Epithelial cell of esophagus (primary cell): ENCODE measurements at regions not wholly inside any gene's neighbourhood (a gene's known extent, or its start where the extent isn't known, plus 50 kb on each side); places are given as distances from the start of the nearest gene placed in this dataset.

Experiments
- DNase-seq: peaks from one replicate; pipeline ENCODE4 v3.0.0; 2010; ENCODE audit warnings: low read depth
- H3K4me3 ChIP-seq: 2 replicates; pipeline ENCODE4 v1.5.1; 2011; ENCODE audit warnings: mild to moderate bottlenecking, low read length, control low read depth
- TF ChIP-seq, protein P1 (sequence below): IDR thresholded peaks from 2 replicates; pipeline ENCODE4 v1.5.1; 2011; ENCODE audit warnings: low read depth, mild to moderate bottlenecking, low read length, control low read depth, inconsistent platforms; ENCODE audit not compliant: insufficient read depth; ENCODE audit errors: missing control alignments

DNA sequence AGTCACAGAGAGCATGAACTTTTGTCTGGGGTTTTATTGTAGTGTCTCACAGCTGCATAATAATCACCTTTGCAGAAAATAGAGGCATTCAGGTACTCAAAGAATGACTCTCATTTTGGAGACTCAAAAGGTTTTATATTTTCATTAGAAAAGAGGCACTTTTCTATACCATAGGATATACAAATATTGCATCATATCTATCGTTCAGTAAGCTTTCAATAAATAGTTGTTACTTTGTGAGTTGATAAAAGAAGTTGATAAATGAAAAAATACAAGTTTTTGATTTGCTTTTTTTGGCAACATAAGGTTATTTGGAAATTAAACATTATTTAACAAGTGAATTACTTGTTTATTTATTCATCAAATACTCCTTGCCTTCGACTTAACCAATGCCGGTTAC lies 279.9 kb downstream of the ARL4A start:
- TF ChIP-seq, protein P1, sequence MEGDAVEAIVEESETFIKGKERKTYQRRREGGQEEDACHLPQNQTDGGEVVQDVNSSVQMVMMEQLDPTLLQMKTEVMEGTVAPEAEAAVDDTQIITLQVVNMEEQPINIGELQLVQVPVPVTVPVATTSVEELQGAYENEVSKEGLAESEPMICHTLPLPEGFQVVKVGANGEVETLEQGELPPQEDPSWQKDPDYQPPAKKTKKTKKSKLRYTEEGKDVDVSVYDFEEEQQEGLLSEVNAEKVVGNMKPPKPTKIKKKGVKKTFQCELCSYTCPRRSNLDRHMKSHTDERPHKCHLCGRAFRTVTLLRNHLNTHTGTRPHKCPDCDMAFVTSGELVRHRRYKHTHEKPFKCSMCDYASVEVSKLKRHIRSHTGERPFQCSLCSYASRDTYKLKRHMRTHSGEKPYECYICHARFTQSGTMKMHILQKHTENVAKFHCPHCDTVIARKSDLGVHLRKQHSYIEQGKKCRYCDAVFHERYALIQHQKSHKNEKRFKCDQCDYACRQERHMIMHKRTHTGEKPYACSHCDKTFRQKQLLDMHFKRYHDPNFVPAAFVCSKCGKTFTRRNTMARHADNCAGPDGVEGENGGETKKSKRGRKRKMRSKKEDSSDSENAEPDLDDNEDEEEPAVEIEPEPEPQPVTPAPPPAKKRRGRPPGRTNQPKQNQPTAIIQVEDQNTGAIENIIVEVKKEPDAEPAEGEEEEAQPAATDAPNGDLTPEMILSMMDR = no peak
- DNase-seq = no peak
- H3K4me3 ChIP-seq = no peak overlapping the region

DNA sequence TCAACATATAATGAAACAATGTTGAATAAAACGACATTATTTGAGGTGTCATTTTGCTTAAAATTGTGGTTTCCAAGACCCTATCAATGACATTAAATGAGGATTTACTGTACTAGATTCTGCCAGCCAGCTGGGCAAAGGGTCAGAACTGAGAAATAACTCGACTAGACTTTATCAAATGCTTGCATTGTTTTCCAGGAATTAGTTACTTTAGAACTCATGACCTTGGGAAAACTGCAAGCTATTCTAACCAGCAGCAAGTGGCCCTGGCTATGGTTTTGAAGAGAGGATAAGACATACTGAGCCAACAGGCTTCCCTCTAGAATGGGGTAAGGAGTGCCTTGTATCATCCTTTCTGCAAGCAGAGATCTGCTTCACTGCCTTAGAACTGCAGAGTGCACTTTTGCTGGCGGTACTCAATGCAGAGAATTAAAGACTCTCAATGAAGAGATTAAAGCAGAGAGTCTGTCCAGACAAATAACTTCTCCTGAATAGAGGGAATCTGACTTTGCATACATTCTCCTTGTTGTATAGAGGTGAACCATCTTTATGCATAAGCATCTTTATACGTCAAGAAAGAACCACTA lies 281.5 kb downstream of the ARL4A start:
- no peak for DNase-seq
- no peak overlapping the region for H3K4me3 ChIP-seq
- TF ChIP-seq, protein P1 = no peak

DNA sequence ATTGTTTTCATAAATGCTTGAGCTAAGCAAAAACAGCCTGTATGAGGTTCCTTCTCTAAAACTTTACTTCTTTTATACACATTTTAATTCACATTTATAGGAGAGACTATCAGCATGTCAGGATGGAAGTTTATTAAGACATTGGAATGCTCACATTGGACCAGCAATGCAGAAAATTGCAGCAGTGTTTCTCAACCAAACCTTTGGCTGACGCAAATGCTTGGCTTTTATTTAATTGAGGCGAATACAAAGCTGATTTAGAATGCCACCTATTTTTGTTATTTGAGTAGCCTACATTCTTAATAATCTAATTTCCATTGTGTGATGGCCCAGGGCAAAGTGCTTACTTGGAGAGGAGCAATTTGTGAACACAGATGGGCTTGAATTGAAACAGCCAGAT lies 283.2 kb downstream of the ARL4A start:
- no peak overlapping the region for H3K4me3 ChIP-seq
- TF ChIP-seq, protein P1 = no peak
- DNase-seq = no peak

DNA sequence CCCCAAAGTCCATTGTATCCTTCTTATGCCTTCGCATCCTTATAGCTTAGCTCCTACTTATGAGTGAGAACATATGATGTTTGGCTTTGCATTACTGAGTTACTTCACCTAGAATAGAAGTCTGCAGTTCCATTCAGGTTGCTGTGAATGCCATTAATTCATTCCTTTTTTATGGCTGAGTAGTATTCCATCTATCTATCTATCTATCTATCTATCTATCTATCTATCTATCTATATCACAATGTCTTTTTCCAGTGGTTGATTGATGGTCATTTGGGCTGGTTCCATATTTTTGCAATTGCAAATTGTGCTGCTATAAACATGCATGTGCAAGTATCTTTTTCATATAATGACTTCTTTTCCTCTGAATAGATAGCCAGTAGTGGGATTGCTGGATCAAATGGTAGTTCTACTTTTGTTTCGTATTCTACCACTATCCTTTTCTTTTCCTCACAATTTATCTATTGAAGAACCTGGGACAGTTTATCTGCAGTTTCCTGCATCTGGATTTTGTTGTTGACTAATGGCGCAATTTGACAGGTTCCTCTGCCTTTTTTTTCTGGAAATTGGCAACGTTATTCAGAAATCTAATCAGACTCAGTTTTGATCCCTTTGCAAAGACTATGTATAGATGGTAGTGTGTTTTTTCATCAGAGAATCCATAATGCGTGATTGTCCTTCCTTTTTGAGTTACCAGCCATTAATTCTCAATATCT lies 287.2 kb downstream of the ARL4A start:
- TF ChIP-seq, protein P1 = no peak
- no peak overlapping the region for H3K4me3 ChIP-seq
- no peak for DNase-seq

DNA sequence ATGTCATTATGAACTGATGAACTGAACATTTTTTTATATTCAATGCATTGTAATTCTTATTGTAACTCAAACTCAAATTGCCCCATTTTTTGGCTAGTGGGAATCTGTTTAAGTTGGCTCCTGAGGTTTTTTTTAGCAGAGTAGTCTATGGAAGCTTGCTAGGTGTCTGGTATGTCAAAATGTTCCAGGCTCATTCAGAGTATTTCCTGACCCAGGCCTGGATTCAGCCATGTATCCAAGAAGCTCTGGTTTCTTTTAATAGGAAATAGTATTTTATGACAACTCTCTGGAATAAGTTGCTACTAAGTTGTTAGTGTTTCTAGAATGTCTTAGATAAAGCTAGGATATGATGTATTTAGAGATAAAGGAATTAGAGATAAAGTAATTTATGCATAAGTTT lies 288.0 kb downstream of the ARL4A start:
- DNase-seq = no peak
- TF ChIP-seq, protein P1 = no peak
- no peak overlapping the region for H3K4me3 ChIP-seq

DNA sequence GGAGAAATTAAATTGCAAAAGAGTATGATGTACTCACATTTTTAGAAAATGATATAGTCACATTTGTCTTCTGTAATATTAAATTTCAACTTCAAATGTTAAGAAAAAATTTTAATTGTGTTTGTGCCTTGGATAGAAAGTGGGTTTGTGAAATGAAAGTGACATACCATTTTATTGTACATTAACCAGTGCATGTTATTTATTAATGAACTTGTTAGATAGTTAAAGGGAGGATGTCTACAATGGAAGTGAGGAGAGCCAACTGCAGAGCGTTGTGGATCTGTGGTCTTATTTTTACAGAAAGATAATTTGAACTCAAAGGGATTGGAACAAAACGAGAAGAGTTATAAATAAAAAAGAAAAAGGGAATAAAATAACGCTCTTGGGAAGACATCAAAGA lies 291.7 kb downstream of the ARL4A start:
- TF ChIP-seq, protein P1 = no peak
- no peak for DNase-seq

DNA sequence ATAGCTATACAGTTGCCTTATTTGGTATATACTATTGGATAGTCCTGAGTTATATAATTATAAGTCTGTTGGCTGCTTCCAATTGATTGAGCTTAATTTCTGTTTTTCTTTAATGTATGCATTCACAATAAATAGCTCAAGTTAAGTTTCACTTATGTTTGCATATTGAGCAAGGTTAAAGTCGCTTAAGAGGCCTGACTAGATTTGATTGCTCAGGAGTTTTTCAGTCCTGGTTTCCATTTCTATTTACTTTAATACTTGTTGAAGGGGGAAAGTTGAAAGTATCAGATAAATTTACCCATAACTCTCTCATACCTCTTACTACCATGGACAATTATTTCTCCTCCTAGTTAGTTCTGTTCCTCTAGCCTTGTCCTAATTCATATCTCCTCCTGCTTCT lies 294.7 kb downstream of the ARL4A start:
- no peak overlapping the region for H3K4me3 ChIP-seq
- TF ChIP-seq, protein P1 = no peak
- DNase-seq = no peak

More for the DNA sequence above, 291.7 kb downstream of the ARL4A start:
- H3K4me3 ChIP-seq = no peak overlapping the region
